ENCODE measurements at regions not wholly inside any gene's neighbourhood (a gene's known extent, or its start where the extent isn't known, plus 50 kb on each side); places are given as distances from the start of the nearest gene placed in this dataset.

DNA sequence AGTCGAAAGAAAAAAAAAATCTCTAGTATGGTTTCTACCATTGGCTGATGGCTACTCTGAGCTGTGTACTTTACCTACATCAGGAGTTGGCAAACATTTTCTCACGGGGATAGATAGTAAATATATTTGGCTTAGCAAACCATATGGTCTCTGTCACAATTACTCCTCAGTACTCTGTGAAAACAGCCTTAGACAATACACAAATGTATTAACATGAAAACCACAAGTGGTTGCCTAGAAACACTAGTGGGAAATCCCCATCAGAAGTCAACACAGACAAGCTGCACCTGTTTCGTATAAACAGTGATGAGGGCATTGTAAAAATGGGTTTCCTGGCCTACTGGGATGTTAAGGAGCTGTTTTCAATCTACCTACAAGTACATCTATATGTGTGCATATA, 84.6 kb upstream of the NAV3 start:
- intact Hi-C loops (cut with micrococcal nuclease) (no loop called here), in situ Hi-C loops (cut with MboI) (no loop called here)
- CTCF ChIA-PET (ENCODE audit: low intra/inter-chr PET ratio): no interaction called here
- POLR2A ChIA-PET: no interaction called here
- no peaks in the 10 kb centered on the region for H3K27me3 ChIP-seq (ENCODE audit: control insufficient read depth in 2 of 2, insufficient read depth in 2 of 2, low read length in 2 of 2)
- FAIRE-seq (no peak), ATAC-seq (no peak), DNase-seq (ENCODE audit: extremely low read depth in 1 of 4, low spot score in 3 of 4) (no peak)
- H4K20me1 ChIP-seq (replicated peaks; ENCODE audit: control insufficient read depth, insufficient read depth, low read length): no peaks in the 10 kb centered on the region
- WGBS (ENCODE audit: insufficient coverage, low coverage, missing lambda C conversion rate): 0% methylated on average over 3 of the region's 3 CpGs
- no peaks in the 10 kb centered on the region for H3K36me3 ChIP-seq (ENCODE audit: control insufficient read depth, insufficient read depth, low read length)
- no peak overlapping the region for H3K9ac ChIP-seq (ENCODE audit: insufficient read depth in 1 of 2, low read depth in 2 of 2, low read length in 2 of 2)
- no peaks in the 10 kb centered on the region for H3K9me1 ChIP-seq (ENCODE audit: control insufficient read depth, insufficient read depth, low read length)
- no peaks in the 10 kb centered on the region for H3K79me2 ChIP-seq (ENCODE audit: control insufficient read depth, insufficient read depth, low read length)
- no peak overlapping the region for H3K4me2 ChIP-seq (ENCODE audit: insufficient read depth, low read length)
- no peak overlapping the region for H3K27ac ChIP-seq (ENCODE audit: extremely low read depth, low read depth, low read length)
- no peaks in the 10 kb centered on the region; the same call in 1 of the 2 replicates for H3K9me3 ChIP-seq (replicated peaks; ENCODE audit: control insufficient read depth, insufficient read depth, low read depth, low read length)
- no peaks in the 10 kb centered on the region for H3K4me1 ChIP-seq (replicated peaks in 1 of 2; ENCODE audit: control insufficient read depth in 2 of 2, insufficient read depth in 2 of 2, low read length in 2 of 2)
- BruUV-seq (replicated peaks): no TSS peak
- no peak overlapping the region for H3K4me3 ChIP-seq
- H2AFZ ChIP-seq (ENCODE audit: low read depth, low read length): no peak overlapping the region
- TF ChIP-seq, protein P1, sequence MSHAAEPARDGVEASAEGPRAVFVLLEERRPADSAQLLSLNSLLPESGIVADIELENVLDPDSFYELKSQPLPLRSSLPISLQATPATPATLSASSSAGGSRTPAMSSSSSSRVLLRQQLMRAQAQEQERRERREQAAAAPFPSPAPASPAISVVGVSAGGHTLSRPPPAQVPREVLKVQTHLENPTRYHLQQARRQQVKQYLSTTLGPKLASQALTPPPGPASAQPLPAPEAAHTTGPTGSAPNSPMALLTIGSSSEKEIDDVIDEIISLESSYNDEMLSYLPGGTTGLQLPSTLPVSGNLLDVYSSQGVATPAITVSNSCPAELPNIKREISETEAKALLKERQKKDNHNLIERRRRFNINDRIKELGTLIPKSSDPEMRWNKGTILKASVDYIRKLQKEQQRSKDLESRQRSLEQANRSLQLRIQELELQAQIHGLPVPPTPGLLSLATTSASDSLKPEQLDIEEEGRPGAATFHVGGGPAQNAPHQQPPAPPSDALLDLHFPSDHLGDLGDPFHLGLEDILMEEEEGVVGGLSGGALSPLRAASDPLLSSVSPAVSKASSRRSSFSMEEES (CRISPR knock-in tag; IDR thresholded peaks at IDR 0.05): no peak
- TF ChIP-seq, protein P2, sequence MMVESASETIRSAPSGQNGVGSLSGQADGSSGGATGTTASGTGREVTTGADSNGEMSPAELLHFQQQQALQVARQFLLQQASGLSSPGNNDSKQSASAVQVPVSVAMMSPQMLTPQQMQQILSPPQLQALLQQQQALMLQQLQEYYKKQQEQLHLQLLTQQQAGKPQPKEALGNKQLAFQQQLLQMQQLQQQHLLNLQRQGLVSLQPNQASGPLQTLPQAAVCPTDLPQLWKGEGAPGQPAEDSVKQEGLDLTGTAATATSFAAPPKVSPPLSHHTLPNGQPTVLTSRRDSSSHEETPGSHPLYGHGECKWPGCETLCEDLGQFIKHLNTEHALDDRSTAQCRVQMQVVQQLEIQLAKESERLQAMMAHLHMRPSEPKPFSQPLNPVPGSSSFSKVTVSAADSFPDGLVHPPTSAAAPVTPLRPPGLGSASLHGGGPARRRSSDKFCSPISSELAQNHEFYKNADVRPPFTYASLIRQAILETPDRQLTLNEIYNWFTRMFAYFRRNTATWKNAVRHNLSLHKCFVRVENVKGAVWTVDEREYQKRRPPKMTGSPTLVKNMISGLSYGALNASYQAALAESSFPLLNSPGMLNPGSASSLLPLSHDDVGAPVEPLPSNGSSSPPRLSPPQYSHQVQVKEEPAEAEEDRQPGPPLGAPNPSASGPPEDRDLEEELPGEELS (CRISPR knock-in tag; IDR thresholded peaks at IDR 0.05; ENCODE audit: borderline replicate concordance): no peak
- TF ChIP-seq, protein P3, sequence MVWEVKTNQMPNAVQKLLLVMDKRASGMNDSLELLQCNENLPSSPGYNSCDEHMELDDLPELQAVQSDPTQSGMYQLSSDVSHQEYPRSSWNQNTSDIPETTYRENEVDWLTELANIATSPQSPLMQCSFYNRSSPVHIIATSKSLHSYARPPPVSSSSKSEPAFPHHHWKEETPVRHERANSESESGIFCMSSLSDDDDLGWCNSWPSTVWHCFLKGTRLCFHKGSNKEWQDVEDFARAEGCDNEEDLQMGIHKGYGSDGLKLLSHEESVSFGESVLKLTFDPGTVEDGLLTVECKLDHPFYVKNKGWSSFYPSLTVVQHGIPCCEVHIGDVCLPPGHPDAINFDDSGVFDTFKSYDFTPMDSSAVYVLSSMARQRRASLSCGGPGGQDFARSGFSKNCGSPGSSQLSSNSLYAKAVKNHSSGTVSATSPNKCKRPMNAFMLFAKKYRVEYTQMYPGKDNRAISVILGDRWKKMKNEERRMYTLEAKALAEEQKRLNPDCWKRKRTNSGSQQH (CRISPR knock-in tag; IDR thresholded peaks at IDR 0.05): no peak
- TF ChIP-seq ZNF175 (CRISPR knock-in tag; IDR thresholded peaks at IDR 0.05; ENCODE audit: low read depth) (no peak), EP300 (IDR thresholded peaks at IDR 0.05; ENCODE audit: low read length) (no peak), DPF2 (IDR thresholded peaks at IDR 0.05) (no peak), HSF4 (CRISPR knock-in tag; IDR thresholded peaks at IDR 0.05; ENCODE audit: borderline replicate concordance) (no peak), HDAC8 (tag; IDR thresholded peaks at IDR 0.05) (no peak), ZNF586 (CRISPR knock-in tag; conservative IDR thresholded peaks at IDR 0.05) (no peak), GATA2 (CRISPR knock-in tag; IDR thresholded peaks at IDR 0.05) (no peak), GTF2A2 (tag; IDR thresholded peaks at IDR 0.05) (no peak), CHD2 (IDR thresholded peaks at IDR 0.05; ENCODE audit: low read depth, low read length) (no peak), RFX7 (CRISPR knock-in tag; IDR thresholded peaks at IDR 0.05) (no peak), NR1H2 (CRISPR knock-in tag; IDR thresholded peaks at IDR 0.05) (no peak), FOXK1 (CRISPR knock-in tag; IDR thresholded peaks at IDR 0.05; ENCODE audit: borderline replicate concordance) (no peak)
- TF ChIP-seq, protein P4, sequence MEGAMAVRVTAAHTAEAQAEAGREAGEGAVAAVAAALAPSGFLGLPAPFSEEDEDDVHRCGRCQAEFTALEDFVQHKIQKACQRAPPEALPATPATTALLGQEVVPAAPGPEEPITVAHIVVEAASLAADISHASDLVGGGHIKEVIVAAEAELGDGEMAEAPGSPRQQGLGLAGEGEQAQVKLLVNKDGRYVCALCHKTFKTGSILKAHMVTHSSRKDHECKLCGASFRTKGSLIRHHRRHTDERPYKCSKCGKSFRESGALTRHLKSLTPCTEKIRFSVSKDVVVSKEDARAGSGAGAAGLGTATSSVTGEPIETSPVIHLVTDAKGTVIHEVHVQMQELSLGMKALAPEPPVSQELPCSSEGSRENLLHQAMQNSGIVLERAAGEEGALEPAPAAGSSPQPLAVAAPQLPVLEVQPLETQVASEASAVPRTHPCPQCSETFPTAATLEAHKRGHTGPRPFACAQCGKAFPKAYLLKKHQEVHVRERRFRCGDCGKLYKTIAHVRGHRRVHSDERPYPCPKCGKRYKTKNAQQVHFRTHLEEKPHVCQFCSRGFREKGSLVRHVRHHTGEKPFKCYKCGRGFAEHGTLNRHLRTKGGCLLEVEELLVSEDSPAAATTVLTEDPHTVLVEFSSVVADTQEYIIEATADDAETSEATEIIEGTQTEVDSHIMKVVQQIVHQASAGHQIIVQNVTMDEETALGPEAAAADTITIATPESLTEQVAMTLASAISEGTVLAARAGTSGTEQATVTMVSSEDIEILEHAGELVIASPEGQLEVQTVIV (CRISPR knock-in tag; IDR thresholded peaks at IDR 0.05; ENCODE audit: borderline replicate concordance): no peak
- TF ChIP-seq, protein P5, sequence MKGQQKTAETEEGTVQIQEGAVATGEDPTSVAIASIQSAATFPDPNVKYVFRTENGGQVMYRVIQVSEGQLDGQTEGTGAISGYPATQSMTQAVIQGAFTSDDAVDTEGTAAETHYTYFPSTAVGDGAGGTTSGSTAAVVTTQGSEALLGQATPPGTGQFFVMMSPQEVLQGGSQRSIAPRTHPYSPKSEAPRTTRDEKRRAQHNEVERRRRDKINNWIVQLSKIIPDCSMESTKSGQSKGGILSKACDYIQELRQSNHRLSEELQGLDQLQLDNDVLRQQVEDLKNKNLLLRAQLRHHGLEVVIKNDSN (CRISPR knock-in tag; IDR thresholded peaks at IDR 0.05): no peak
